GM23248 (cell line): ENCODE measurements at regions not wholly inside any gene's neighbourhood (a gene's known extent, or its start where the extent isn't known, plus 50 kb on each side); places are given as distances from the start of the nearest gene placed in this dataset.

Source experiments
- EZH2 ChIP-seq: fragments of 200-600 bp; sonication (generic); IDR thresholded peaks from 2 replicates; pipeline ENCODE4 v1.6.1; 2018; ENCODE audit warnings: antibody characterized with exemption, mild to moderate bottlenecking; ENCODE audit not compliant: insufficient read depth, poor library complexity, severe bottlenecking
- EZH2phosphoT487 ChIP-seq: fragments of 200-600 bp; sonication (generic); IDR thresholded peaks from 2 replicates; pipeline ENCODE4 v1.6.1; 2018; ENCODE audit warnings: antibody characterized with exemption, moderate library complexity, mild to moderate bottlenecking, low read depth; ENCODE audit not compliant: insufficient read depth

- TF ChIP-seq EZH2 (no peak), EZH2phosphoT487 (no peak)
Observed at GRCh38 chr3:145457825-145458552, 703.0 kb downstream of the PLOD2 start.
